LNCaP clone FGC (cell line): ENCODE measurements at regions not wholly inside any gene's neighbourhood (a gene's known extent, or its start where the extent isn't known, plus 50 kb on each side); places are given as distances from the start of the nearest gene placed in this dataset.
"Not testable (repeated sequence)": the region's sequence is repeated elsewhere in the genome, so short reads cannot be mapped to it uniquely, and the experiment has no call there.

Experiments
- DNase-seq: peaks from one replicate; pipeline ENCODE4 v3.0.0-alpha.2; 2011; ENCODE audit warnings: low read depth
- H3K4me3 ChIP-seq: 2 replicates; pipeline ENCODE4 v1.5.1; 2011; ENCODE audit warnings: mild to moderate bottlenecking, low read depth, low read length, control low read depth
- CTCF ChIP-seq: IDR thresholded peaks from 2 replicates; pipeline ENCODE4 v1.5.1; 2012; ENCODE audit warnings: mild to moderate bottlenecking; ENCODE audit not compliant: control insufficient read depth, insufficient read depth; ENCODE audit errors: extremely low read depth

- no peak overlapping the region for H3K4me3 ChIP-seq
- no peak for TF ChIP-seq CTCF
- DNase-seq = no peak
These were observed 64.3 kb downstream of the ELAPOR2 start for GRCh38 chr7:86995052-86995725.

- no peak overlapping the region for H3K4me3 ChIP-seq
- no peak for TF ChIP-seq CTCF
- DNase-seq = no peak
These were observed 67.7 kb downstream of the ELAPOR2 start for GRCh38 chr7:86991771-86992191.

GRCh38 chr7:86991093-86991769 is 68.2 kb downstream of the ELAPOR2 start:
- H3K4me3 ChIP-seq = no peak overlapping the region
- no peak for TF ChIP-seq CTCF
- no peak for DNase-seq

- no peak overlapping the region for H3K4me3 ChIP-seq
- TF ChIP-seq CTCF = no peak
- no peak for DNase-seq
These were observed 70.0 kb downstream of the ELAPOR2 start for GRCh38 chr7:86989407-86989806.

- not testable (repeated sequence) for DNase-seq, H3K4me3 ChIP-seq
These were observed 71.6 kb downstream of the ELAPOR2 start for GRCh38 chr7:86987834-86988233.

- not testable (repeated sequence) for DNase-seq, H3K4me3 ChIP-seq
These were observed 72.1 kb downstream of the ELAPOR2 start for GRCh38 chr7:86987358-86987757.

- not testable (repeated sequence) for H3K4me3 ChIP-seq, DNase-seq
These were observed 74.1 kb downstream of the ELAPOR2 start for GRCh38 chr7:86985342-86985741.

GRCh38 chr7:86983654-86984053 is 75.8 kb downstream of the ELAPOR2 start:
- not testable (repeated sequence) for H3K4me3 ChIP-seq, DNase-seq

- not testable (repeated sequence) for H3K4me3 ChIP-seq, DNase-seq
These were observed 77.5 kb downstream of the ELAPOR2 start for GRCh38 chr7:86981937-86982336.
